Coronary artery (tissue), 2 donors: ENCODE measurements at regions not wholly inside any gene's neighbourhood (a gene's known extent, or its start where the extent isn't known, plus 50 kb on each side); places are given as distances from the start of the nearest gene placed in this dataset.

Experiments
- DNase-seq: peaks from one replicate; pipeline ENCODE4 v3.0.0-alpha.2; 2017; ENCODE audit warnings: low spot score
- H3K27ac ChIP-seq, 2 donors: fragments of 200-600 bp; sonication (generic); one replicate each; pipeline ENCODE4 v1.5.1; 2016 to 2019
- H3K4me3 ChIP-seq: fragments of 200-600 bp; sonication (generic); 2 replicates; pipeline ENCODE4 v1.5.1; 2016; ENCODE audit warnings: mild to moderate bottlenecking, moderate library complexity
- CTCF ChIP-seq: fragments of 200-600 bp; sonication (generic); IDR thresholded peaks from one replicate; pipeline ENCODE4 v1.5.1; 2019; ENCODE audit warnings: antibody characterized with exemption

GRCh38 chr20:22796469-22797077 lies 212.2 kb upstream of the FOXA2 start:
- no peak for TF ChIP-seq CTCF
- peak overlapping the region; percentile 1 for H3K4me3 ChIP-seq
- H3K27ac ChIP-seq, result peak overlapping the region; percentile 73 to 90
- DNase-seq, result no peak

GRCh38 chr20:22797103-22797502 lies 212.7 kb upstream of the FOXA2 start:
- no peak overlapping the region for H3K4me3 ChIP-seq
- DNase-seq, result no peak
- peak overlapping the region; percentile 25 to 73 for H3K27ac ChIP-seq
- TF ChIP-seq CTCF, result no peak

- H3K4me3 ChIP-seq, result no peak overlapping the region
- DNase-seq, result no peak
- no peak overlapping the region for H3K27ac ChIP-seq
- TF ChIP-seq CTCF, result no peak
Observed at GRCh38 chr20:22799687-22800086, 215.3 kb upstream of the FOXA2 start.

GRCh38 chr20:22800129-22800528 lies 215.8 kb upstream of the FOXA2 start:
- no peak overlapping the region for H3K4me3 ChIP-seq
- TF ChIP-seq CTCF, result no peak
- DNase-seq, result no peak
- H3K27ac ChIP-seq, result no peak overlapping the region

- H3K27ac ChIP-seq, result no peak overlapping the region
Observed at GRCh38 chr20:22801528-22801927, 217.2 kb upstream of the FOXA2 start.

GRCh38 chr20:22802296-22802695 lies 217.9 kb upstream of the FOXA2 start:
- TF ChIP-seq CTCF, result no peak
- no peak for DNase-seq
- H3K27ac ChIP-seq, result no peak overlapping the region
- H3K4me3 ChIP-seq, result no peak overlapping the region

More at GRCh38 chr20:22801528-22801927, 217.2 kb upstream of the FOXA2 start:
- DNase-seq, result no peak
- H3K4me3 ChIP-seq, result no peak overlapping the region
- no peak for TF ChIP-seq CTCF

GRCh38 chr20:22805219-22805618 lies 220.8 kb upstream of the FOXA2 start:
- no peak for TF ChIP-seq CTCF
- peak overlapping the region in 1 of 2 donors; percentile 3 for H3K27ac ChIP-seq
- DNase-seq, result no peak
- no peak overlapping the region for H3K4me3 ChIP-seq
